Ammon's horn (tissue), 1 donor: ENCODE measurements at regions not wholly inside any gene's neighbourhood (a gene's known extent, or its start where the extent isn't known, plus 50 kb on each side); places are given as distances from the start of the nearest gene placed in this dataset.

Experiments used
- DNase-seq: peaks from one replicate; pipeline ENCODE4 v3.0.0-alpha.2; 2016; ENCODE audit warnings: low spot score

- DNase-seq: no peak
Measured at GRCh38 chr1:95431235-95431634, 197.2 kb downstream of the RWDD3 start.

- no peak for DNase-seq
Measured at GRCh38 chr1:95435611-95436010, 201.6 kb downstream of the RWDD3 start.

DNA sequence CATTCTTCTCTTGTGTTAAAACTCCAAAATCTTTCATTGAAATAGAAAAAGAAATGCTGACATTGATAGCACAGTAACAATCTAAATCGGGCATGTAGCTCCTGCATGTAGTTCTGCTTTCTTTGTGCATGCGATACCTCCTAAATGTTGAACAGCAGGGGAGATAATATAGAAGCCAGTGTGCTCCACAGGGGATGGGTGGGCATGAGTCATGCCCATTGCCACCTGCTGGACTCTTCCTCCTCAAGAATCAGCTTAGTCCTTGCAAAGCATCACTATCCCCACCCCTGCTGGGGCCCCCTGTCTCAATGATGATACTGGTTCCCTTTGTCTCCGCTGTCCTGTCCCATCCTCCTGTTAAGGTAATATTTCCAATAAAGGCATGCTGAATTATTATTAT lies 203.0 kb downstream of the RWDD3 start:
- no peak for DNase-seq

GRCh38 chr1:95437781-95438180 lies 203.8 kb downstream of the RWDD3 start:
- DNase-seq: no peak

GRCh38 chr1:95438218-95438948 lies 204.4 kb downstream of the RWDD3 start:
- DNase-seq: no peak

DNA sequence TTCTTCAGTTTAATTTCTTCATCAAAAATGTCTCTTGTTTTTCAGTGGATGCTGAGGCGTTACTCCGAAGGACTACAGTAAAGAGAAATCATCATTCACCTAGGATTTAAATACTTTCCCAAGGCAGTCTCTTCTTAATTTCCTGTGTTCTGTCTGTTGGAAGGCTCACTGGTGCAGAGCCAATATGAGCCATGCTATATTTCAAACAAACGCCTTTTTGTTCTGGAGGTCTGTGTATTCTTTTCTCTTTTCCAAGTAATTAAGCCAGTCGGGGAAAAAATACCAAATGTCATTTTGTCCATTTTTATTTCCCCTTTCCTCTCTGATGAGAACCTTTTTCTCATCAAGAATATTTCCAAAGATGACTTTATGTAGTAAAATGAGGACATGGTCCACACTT lies 206.5 kb downstream of the RWDD3 start:
- DNase-seq: peak; percentile 10

DNA sequence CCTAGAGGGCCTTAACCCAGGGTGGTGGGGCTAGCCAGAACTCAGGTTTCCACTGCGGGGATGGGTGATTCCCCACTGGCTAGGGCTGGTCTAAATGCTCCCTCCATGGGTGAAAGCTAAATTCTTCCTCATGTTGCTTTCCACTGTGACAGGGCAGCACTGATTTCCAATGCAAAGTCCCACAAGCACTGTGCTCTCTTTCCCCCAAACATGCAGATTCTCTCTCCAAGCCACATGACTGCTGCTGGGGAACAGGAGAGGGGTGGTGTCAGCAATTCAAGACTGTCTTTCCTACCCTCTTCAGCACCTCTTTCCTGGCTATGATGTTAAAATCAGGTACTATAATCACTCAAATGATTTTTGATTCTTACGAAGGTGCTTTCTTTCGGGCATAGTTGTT lies 215.5 kb downstream of the RWDD3 start:
- no peak for DNase-seq

DNA sequence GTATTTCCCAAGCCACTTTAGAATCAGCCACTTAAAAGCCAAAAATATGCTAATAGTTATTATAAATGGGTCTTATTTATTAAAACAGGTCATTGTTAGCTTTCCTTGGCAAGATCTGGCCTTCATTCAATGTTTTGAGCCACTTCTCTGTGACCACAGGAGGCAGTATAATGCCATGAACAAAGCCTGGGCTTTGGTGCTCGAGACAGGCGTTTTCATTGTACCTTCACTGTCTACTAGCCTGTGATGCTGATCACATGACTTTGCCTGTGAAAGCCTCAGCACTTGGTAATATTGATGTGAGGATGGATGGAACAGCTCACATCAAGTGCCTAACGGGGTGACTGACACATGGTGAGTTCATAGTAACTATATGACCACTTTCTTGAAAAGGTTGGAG lies 217.0 kb downstream of the RWDD3 start:
- DNase-seq: no peak

GRCh38 chr1:95451904-95452303 lies 217.9 kb downstream of the RWDD3 start:
- DNase-seq: no peak

DNA sequence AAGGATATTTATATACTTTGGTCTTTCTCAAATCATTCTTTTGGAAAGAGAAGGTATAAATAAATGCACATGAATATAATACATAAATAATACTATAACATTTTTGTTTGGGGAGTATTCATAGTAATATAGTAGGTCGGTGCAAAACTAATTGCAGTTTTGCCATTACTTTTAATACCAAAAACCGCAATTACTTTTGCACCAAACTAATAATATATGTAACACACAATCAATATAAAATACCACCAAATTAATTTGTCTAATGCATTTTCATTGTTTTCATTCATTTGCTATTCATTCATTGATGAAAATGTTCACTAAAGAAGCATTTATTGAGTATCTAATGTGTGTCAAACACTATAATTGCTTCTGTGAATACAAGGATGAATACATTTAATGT lies 219.0 kb downstream of the RWDD3 start:
- no peak for DNase-seq

- no peak for DNase-seq
Measured at GRCh38 chr1:95467036-95467435, 233.0 kb downstream of the RWDD3 start.

- no peak for DNase-seq
Measured at GRCh38 chr1:95475686-95476457, 241.9 kb downstream of the RWDD3 start.

- DNase-seq: no peak
Measured at GRCh38 chr1:95496307-95496706, 262.3 kb downstream of the RWDD3 start.

DNA sequence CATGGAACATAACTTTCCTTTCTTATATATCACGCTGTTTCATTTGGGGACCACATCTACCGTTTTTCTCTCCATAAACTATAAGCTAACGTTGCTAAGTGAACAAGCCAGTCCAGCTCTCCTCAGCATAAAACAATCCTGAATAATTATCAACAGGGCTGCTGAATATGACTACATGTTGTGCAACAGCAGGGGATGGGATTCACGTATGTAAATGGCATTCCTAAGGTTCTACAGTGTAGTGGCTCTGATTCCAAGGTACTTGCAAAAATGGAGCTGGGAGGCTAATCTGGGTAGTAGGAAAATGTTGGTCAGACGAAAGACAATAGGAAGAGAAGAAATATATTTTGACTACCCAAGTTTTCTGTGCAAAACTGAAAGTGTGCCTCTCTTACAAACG lies 262.8 kb downstream of the RWDD3 start:
- DNase-seq: no peak

DNA sequence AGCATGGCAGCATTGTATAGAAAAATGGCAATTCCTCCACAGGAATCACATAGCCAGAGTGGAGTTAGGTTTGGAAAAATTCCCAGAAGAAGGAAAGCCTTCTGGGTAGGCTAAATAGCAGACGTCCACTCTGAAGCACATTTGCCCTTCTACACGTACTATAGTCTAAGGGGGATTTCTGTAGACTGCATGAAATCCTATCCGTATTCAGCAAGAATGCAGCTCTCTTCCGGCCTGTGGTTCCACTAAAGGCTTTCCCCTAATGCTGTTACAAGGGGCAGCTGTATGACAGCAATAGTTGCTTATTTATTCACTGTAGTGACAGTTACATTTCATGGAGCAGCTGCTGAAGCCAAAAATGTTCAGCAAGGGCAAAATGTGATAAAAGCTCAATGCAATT lies 263.6 kb downstream of the RWDD3 start:
- no peak for DNase-seq

DNA sequence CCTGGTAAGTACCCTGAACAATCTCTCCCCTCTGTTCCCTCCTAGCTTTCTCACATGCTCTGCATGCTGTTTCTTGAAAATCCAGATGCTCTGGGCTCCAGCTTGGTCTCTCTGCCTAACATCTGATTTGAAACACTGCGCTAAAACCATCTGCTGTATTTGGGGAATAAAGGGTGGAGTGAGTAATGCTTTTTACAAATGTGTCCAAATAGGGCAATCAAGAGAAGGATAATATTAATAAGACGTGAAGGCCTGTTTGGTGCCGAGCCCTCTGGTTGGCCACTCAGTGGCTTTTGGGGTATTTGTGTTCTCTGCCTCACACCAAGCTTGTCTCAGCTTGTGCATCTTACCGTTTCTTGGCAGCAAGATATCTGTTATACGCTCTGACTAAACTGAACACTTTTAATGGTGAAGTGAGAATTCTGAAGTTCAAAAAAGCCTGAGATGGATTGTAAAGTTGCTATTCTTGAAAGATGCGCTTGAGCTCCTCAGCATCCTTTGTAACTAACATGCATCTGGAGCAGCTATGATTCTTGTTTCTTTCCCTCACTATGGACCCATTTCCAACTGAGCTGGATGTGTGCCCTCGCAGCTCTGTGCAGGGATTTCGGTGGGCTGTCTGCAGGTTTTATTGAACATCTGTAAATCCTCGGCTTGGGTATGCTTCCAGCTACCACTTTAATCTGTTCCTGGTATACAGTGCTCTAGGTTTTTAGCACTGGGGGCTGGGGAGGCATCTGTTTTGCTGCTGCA lies 269.4 kb downstream of the RWDD3 start:
- DNase-seq: no peak

GRCh38 chr1:95504321-95504720 lies 270.3 kb downstream of the RWDD3 start:
- no peak for DNase-seq

DNA sequence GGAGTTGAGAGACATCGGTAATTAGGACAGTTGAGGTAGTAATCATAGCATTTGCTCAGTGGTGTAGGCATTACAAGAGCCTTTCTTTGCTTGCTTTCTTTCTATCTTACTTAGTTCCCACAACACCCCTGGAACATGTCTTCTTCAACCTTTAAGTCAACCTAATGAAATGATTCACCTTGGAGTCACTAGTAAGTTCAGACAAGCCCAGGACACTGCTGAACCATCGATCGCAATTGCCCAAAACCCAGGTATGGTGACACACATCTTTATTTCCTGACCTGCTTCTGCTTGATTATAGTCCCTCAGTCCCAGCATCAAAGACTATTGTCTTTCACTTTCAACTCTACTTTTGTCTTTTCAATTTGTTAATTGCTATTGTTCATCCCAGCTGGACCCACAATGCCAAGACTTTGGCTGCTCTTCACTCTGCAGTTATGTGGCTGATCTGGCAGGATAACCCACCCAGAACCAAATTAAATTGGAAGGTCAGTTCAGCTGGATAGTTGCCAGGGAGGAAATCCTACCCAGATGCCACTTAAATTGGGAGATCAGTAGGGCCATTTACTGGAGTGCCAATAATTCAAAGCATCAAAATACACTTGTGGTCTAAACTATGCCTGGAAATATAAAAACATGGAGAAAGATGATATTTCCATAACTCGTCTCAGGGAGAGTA lies 272.9 kb downstream of the RWDD3 start:
- no peak for DNase-seq

GRCh38 chr1:95509989-95510388 lies 276.0 kb downstream of the RWDD3 start:
- DNase-seq: peak; percentile 31

DNA sequence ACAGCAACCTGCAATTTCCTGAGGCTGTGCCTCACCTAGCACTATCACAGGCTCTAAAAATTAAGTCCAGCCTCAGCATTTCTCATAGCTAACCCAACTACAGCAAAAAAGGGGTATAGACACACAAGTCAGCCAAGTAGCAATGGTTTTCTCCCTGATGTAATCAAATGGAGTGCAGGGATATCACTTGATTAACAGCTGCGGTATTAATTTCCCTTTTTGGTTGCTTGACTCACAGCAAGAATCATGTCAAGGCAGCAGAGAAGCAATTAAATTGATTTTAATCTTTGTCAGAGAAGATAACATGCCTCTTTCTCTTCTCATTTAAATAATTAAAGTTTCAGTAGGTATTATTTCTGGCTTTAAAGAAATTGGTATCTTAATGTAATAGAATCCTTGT lies 278.9 kb downstream of the RWDD3 start:
- DNase-seq: no peak

- no peak for DNase-seq
Measured at GRCh38 chr1:95517506-95517905, 283.5 kb downstream of the RWDD3 start.

DNA sequence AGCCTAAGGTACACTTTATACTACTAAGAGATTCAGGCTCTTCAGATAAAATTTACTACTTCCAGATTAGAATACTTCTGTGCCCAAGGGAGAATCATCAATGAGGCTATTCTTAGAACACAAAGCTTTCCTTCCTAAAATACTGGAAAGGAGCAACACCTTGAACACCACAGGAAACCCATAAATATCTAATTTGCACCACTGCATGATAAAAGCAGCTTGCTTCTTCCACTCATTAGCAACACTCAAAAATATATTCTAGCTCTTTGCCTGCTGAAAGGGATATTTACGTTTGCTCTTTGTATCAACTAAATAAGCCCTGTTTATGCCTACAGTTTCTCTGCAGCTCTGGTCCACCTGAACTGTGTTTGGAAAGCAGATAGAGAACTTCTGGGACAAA lies 284.3 kb downstream of the RWDD3 start:
- no peak for DNase-seq
